K562 (cell line): ENCODE measurements at regions not wholly inside any gene's neighbourhood (a gene's known extent, or its start where the extent isn't known, plus 50 kb on each side); places are given as distances from the start of the nearest gene placed in this dataset.
"Not testable (repeated sequence)": the region's sequence is repeated elsewhere in the genome, so short reads cannot be mapped to it uniquely, and the experiment has no call there.

Source experiments
- ATAC-seq: fragments of 200-7000 bp; cut with Tn5 transposase; 3 replicates; pipeline ENCODE4 v1.9.1; 2020; ENCODE audit warnings: moderate library complexity
- BruUV-seq: library from RNA; stranded (reverse); fragments of 400-500 nt; replicated peaks from 2 replicates; lab custom pipeline; 2021; lab: Mats Ljungman, UMichigan
- CTCF ChIA-PET: fragments of 300-600 bp; formaldehyde crosslinking; extraction: SDS; loops from one replicate; lab custom pipeline; 2021; ENCODE audit warnings: low intra/inter-chr PET ratio; lab: Yijun Ruan, JAX
- POLR2A ChIA-PET: fragments of 300-600, 350-650 bp; sonication (Branson Sonifier 250); formaldehyde crosslinking; extraction: SDS; loops from one replicate; lab custom pipeline; 2021; ENCODE audit warnings: antibody characterized with exemption, inconsistent platforms; lab: Yijun Ruan, JAX
- DNase-seq, 4 experiments: peaks; one replicate each; pipeline versions ENCODE4 v3.0.0 to v3.0.0-alpha.2; 2011 to 2018; ENCODE audit warnings: low spot score in 3 of 4, mixed read lengths in 3 of 4; ENCODE audit errors: extremely low read depth in 1 of 4
- FAIRE-seq: peaks from 2 replicates; lab custom pipeline; 2011; peaks lifted over from hg19 to GRCh38; lab: Jason Lieb, UNC
- H2AFZ ChIP-seq: 2 replicates; pipeline ENCODE4 v1.6.0; 2011; ENCODE audit warnings: low read depth, low read length, control low read depth, inconsistent platforms
- H3K27ac ChIP-seq: fragments of 200-600 bp; 3 replicates; pipeline ENCODE4 v1.8.0; 2011; ENCODE audit warnings: low read depth, mild to moderate bottlenecking, control low read depth, inconsistent platforms, low read length, moderate library complexity, mixed read lengths; ENCODE audit errors: extremely low read depth
- H3K27me3 ChIP-seq, 2 experiments: fragments of 300-600 bp in 1 of 2; 2 replicates in 1 of 2; 3 replicates in 1 of 2; pipeline versions ENCODE4 v1.6.0 to v1.8.0; 2011; ENCODE audit warnings: inconsistent platforms in 2 of 2, low read length in 2 of 2, mild to moderate bottlenecking in 1 of 2, mixed read lengths in 1 of 2, moderate library complexity in 1 of 2; ENCODE audit not compliant: control insufficient read depth in 2 of 2, insufficient read depth in 2 of 2
- H3K36me3 ChIP-seq: fragments of 300-600 bp; 3 replicates; pipeline ENCODE4 v1.8.0; 2011; ENCODE audit warnings: mild to moderate bottlenecking, low read length, inconsistent platforms; ENCODE audit not compliant: control insufficient read depth, insufficient read depth
- H3K4me1 ChIP-seq, 2 experiments: fragments of 200-600 bp in 1 of 2; replicated peaks in 1 of 2; 2 replicates in 1 of 2; 3 replicates in 1 of 2; pipeline versions ENCODE4 v1.5.1 to v1.8.0; 2011; ENCODE audit warnings: inconsistent platforms in 2 of 2, low read length in 2 of 2, mild to moderate bottlenecking in 1 of 2, mixed read lengths in 1 of 2, moderate library complexity in 1 of 2; ENCODE audit not compliant: control insufficient read depth in 2 of 2, insufficient read depth in 2 of 2
- H3K4me2 ChIP-seq: 2 replicates; pipeline ENCODE4 v1.6.1; 2011; ENCODE audit warnings: low read length, control low read depth, inconsistent platforms, mixed read lengths; ENCODE audit not compliant: insufficient read depth
- H3K4me3 ChIP-seq: fragments of 200-600 bp; sonication (generic), shearing (Covaris generic); 2 replicates; pipeline ENCODE4 v1.5.1; 2016; ENCODE audit warnings: control low read depth, inconsistent platforms
- H3K79me2 ChIP-seq: fragments of 200-600 bp; 3 replicates; pipeline ENCODE4 v1.8.0; 2011; ENCODE audit warnings: low read length, inconsistent platforms; ENCODE audit not compliant: control insufficient read depth, insufficient read depth
- H3K9ac ChIP-seq, 2 experiments: 2 replicates each; pipeline versions ENCODE4 v1.6.0 to v1.6.1; 2011; ENCODE audit warnings: low read depth in 2 of 2, low read length in 2 of 2, control low read depth in 1 of 2, inconsistent platforms in 1 of 2, mild to moderate bottlenecking in 1 of 2, mixed read lengths in 1 of 2; ENCODE audit not compliant: insufficient read depth in 1 of 2
- H3K9me1 ChIP-seq: one replicate; pipeline ENCODE4 v1.6.0; 2011; ENCODE audit warnings: inconsistent platforms, mild to moderate bottlenecking, low read length, moderate library complexity; ENCODE audit not compliant: control insufficient read depth, insufficient read depth
- H3K9me3 ChIP-seq: replicated peaks from 2 replicates; pipeline ENCODE4 v1.5.1; 2011; ENCODE audit warnings: low read depth, low read length, inconsistent platforms; ENCODE audit not compliant: control insufficient read depth, insufficient read depth
- H4K20me1 ChIP-seq: replicated peaks from 2 replicates; pipeline ENCODE4 v1.6.1; 2011; ENCODE audit warnings: low read length, inconsistent platforms, mixed read lengths; ENCODE audit not compliant: control insufficient read depth, insufficient read depth
- ATF4 ChIP-seq: fragments of 450-650 bp; formaldehyde crosslinking; IDR thresholded peaks from 2 replicates; pipeline ENCODE4 v1.4.0; 2022; ENCODE audit warnings: mild to moderate bottlenecking, moderate library complexity
- CEBPB ChIP-seq: fragments of 450-650 bp; IDR thresholded peaks from 2 replicates; pipeline ENCODE4 v1.6.1; 2016; ENCODE audit warnings: missing genetic modification characterization, missing compliant biosample characterization
- CEBPG ChIP-seq, 3 experiments: fragments of 200-800 bp in 1 of 3; sonication (Bioruptor generic) in 1 of 3; sonication (generic) in 1 of 3; formaldehyde crosslinking in 1 of 3; IDR thresholded peaks in 2 of 3; conservative IDR thresholded peaks in 1 of 3; 2 replicates each; pipeline versions ENCODE4 v1.6.1 to v1.8.0; 2016 to 2022; ENCODE audit warnings: missing compliant biosample characterization in 2 of 3, missing genetic modification characterization in 2 of 3, mild to moderate bottlenecking in 1 of 3, missing genetic modification reagents in 1 of 3
- KLF16 ChIP-seq: IDR thresholded peaks from 2 replicates; pipeline ENCODE4 v1.6.1; 2016; ENCODE audit warnings: antibody characterized with exemption
- PHB2 ChIP-seq: fragments of 450-650 bp; IDR thresholded peaks from 2 replicates; pipeline ENCODE4 v1.6.1; 2017; ENCODE audit warnings: low read depth
- SMARCE1 ChIP-seq: fragments of 450-650 bp; IDR thresholded peaks from 2 replicates; pipeline ENCODE4 v1.7.1; 2016; ENCODE audit warnings: mild to moderate bottlenecking
- ZNF239 ChIP-seq: fragments of 250-450 bp; sonication (Bioruptor Pico); IDR thresholded peaks from 2 replicates; pipeline ENCODE4 v1.4.0; 2020; ENCODE audit warnings: mild to moderate bottlenecking
- ZNF347 ChIP-seq: fragments of 450-650 bp; formaldehyde crosslinking; IDR thresholded peaks from 2 replicates; pipeline ENCODE4 v1.4.0; 2020; ENCODE audit warnings: low read depth, mild to moderate bottlenecking, moderate library complexity
- ZNF384 ChIP-seq: IDR thresholded peaks from 2 replicates; pipeline ENCODE4 v1.6.1; 2012; ENCODE audit warnings: low read depth, low read length, improper control_type of control experiment
- WGBS: fragments of 100-300 bp; shearing (Covaris generic); methylation state at CpG from one replicate; pipeline ENCODE4 v1.1.6; 2016; ENCODE audit warnings: low coverage, mixed read lengths; ENCODE audit not compliant: insufficient coverage; ENCODE audit errors: missing lambda C conversion rate; 5-methylcytosine and 5-hydroxymethylcytosine counted together
- in situ Hi-C: fragments of 300-500 bp; cut with MboI; formaldehyde crosslinking; loops from 4 replicates; pipeline ENCODE4 v1.15.0; 2018; ENCODE audit warnings: inconsistent platforms, mixed read lengths
- intact Hi-C: fragments of 100-400 bp; cut with micrococcal nuclease; formaldehyde crosslinking; loops from 2 replicates; pipeline ENCODE4 v1.14.2; 2022
- TF ChIP-seq, protein P1 (sequence below): fragments of 250-450 bp; sonication (Bioruptor Pico); IDR thresholded peaks from 2 replicates; pipeline ENCODE4 v1.9.0; 2021; ENCODE audit warnings: mild to moderate bottlenecking
- TF ChIP-seq, protein P2 (sequence below): sonication (generic); formaldehyde crosslinking; IDR thresholded peaks from 2 replicates; pipeline ENCODE4 v1.8.1; 2023; ENCODE audit warnings: mild to moderate bottlenecking, missing genetic modification reagents, moderate library complexity

DNA sequence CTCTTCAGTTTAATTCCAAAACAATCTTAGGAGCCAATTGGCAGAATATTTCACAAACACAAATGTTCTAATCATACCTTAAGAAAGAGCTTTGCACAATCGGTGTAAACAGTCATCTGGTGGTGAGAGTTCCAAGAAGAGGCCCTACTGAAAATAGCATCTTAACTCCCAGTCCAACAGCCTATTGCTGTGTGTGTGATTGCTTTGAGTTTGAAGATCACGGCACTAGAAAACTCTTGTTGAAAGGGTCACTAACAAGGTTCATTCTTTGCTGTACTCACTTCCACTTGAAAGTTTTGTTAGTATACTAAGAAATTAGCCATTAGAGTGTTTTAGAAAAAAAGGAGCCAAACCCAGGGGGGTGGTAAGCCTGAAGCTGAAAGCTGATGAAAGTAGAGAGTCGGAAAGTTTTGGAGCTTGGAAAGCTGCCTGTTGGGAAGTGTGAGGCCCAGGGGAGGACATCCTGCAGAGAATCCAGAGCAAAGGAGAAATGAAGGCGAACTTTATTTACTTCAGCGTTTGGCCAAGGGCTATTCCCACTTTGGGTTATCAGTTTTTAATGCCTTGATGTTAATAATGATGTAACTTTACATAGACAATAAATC, 180.3 kb upstream of the GHR start (continued):
- no peak for TF ChIP-seq ATF4
- no peak for TF ChIP-seq ZNF347 (CRISPR knock-in tag)
- no peak for TF ChIP-seq KLF16
- TF ChIP-seq PHB2, result no peak
- TF ChIP-seq, protein P1, sequence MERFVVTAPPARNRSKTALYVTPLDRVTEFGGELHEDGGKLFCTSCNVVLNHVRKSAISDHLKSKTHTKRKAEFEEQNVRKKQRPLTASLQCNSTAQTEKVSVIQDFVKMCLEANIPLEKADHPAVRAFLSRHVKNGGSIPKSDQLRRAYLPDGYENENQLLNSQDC (CRISPR knock-in tag), result no peak
- no peak for TF ChIP-seq SMARCE1

DNA sequence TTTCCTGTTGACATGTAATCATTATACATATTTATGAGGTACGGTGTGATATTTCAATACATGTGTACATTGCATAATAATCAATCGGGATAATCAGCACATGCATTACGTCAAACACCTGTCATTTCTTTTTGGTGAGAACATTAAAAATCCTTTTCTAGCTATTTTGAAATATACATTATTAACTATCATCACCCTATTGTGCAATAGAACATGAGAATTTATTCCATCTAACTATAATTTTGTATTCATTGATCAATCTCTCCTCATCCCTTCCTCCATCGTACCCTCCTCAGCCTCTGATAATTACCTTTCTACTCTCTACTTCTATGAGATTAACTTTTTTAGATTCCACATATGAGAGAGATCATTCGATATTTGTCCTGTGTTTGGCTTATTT, 170.9 kb upstream of the GHR start:
- Histone ChIP-seq H3K4me2 (no peak overlapping the region), H3K27ac (no peak overlapping the region), H3K9ac (no peak overlapping the region), H3K4me3 (no peak overlapping the region), H3K36me3 (no peaks in the 10 kb centered on the region), H3K79me2 (no peaks in the 10 kb centered on the region), H4K20me1 (no peaks in the 10 kb centered on the region), H2AFZ (no peak overlapping the region), H3K9me1 (no peaks in the 10 kb centered on the region), H3K9me3 (no peaks in the 10 kb centered on the region), H3K4me1 (no peaks in the 10 kb centered on the region), H3K27me3 (no peaks in the 10 kb centered on the region)
- 0% methylated on average over 5 of the region's 5 CpGs for WGBS
- intact Hi-C loops (no loop called here), in situ Hi-C loops (no loop called here)
- FAIRE-seq (no peak), ATAC-seq (no peak), DNase-seq (no peak)
- TF ChIP-seq CEBPB (tag) (peak; percentile 72), ZNF384 (no peak), ZNF239 (CRISPR knock-in tag) (no peak), CEBPG (CRISPR knock-in tag; IDR thresholded peaks at IDR 0.05) (no peak), CEBPG (tag; conservative IDR thresholded peaks at IDR 0.05 in 1 of 2, IDR thresholded peaks at IDR 0.05 in 1 of 2) (peak in 1 of 2 experiments; percentile 91; a peak in 2 of 4 replicates)
- TF ChIP-seq, protein P2, sequence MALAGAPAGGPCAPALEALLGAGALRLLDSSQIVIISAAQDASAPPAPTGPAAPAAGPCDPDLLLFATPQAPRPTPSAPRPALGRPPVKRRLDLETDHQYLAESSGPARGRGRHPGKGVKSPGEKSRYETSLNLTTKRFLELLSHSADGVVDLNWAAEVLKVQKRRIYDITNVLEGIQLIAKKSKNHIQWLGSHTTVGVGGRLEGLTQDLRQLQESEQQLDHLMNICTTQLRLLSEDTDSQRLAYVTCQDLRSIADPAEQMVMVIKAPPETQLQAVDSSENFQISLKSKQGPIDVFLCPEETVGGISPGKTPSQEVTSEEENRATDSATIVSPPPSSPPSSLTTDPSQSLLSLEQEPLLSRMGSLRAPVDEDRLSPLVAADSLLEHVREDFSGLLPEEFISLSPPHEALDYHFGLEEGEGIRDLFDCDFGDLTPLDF (CRISPR knock-in tag), result no peak
- no TSS peak for BruUV-seq
- ChIA-PET POLR2A (no interaction called here), CTCF (no interaction called here)

DNA sequence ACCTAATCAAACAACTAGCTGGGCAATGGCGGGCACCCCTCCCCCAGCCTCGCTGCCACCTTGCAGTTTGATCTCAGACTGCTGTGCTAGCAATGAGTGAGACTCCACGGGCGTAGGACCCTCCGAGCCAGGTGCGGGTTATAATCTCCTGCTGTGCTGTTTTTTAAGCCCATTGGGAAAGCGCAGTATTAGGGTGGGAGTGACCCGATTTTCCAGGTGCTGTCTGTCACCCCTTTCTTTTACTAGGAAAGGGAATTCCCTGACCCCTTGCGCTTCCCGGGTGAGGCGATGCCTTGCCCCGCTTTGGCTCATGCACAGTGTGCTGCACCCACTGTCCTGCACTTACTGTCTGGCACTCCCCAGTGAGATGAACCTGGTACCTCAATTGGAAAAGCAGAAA, 163.3 kb upstream of the GHR start:
- H3K9me3 ChIP-seq, CTCF ChIA-PET, FAIRE-seq, H4K20me1 ChIP-seq, BruUV-seq, H3K4me1 ChIP-seq, H3K9me1 ChIP-seq, intact Hi-C loops, DNase-seq, H2AFZ ChIP-seq, H3K4me2 ChIP-seq, H3K27ac ChIP-seq, in situ Hi-C loops, H3K4me3 ChIP-seq, H3K9ac ChIP-seq, POLR2A ChIA-PET, H3K27me3 ChIP-seq, H3K36me3 ChIP-seq, H3K79me2 ChIP-seq, ATAC-seq: not testable (repeated sequence)
- WGBS, result under 1% methylated on average over 12 of the region's 12 CpGs
